GM12892 (cell line): ENCODE measurements at regions not wholly inside any gene's neighbourhood (a gene's known extent, or its start where the extent isn't known, plus 50 kb on each side); places are given as distances from the start of the nearest gene placed in this dataset.
"Not testable (repeated sequence)": the region's sequence is repeated elsewhere in the genome, so short reads cannot be mapped to it uniquely, and the experiment has no call there.

Experiments
- DNase-seq: peaks from one replicate; pipeline ENCODE4 v3.0.0; 2011; ENCODE audit not compliant: insufficient read length
- FAIRE-seq: peaks from 2 replicates; lab custom pipeline; 2011; peaks lifted over from hg19 to GRCh38; lab: Jason Lieb, UNC
- POLR2A ChIP-seq: IDR thresholded peaks from 2 replicates; pipeline ENCODE4 v1.6.1; 2011; ENCODE audit warnings: low read depth, low read length, control low read depth
- POLR2AphosphoS5 ChIP-seq: IDR thresholded peaks from 2 replicates; pipeline ENCODE4 v1.6.1; 2011; ENCODE audit warnings: low read depth, low read length, control low read depth
- TAF1 ChIP-seq: IDR thresholded peaks from 2 replicates; pipeline ENCODE4 v1.6.1; 2011; ENCODE audit warnings: low read depth, mild to moderate bottlenecking, control low read depth, low read length, borderline replicate concordance

DNA sequence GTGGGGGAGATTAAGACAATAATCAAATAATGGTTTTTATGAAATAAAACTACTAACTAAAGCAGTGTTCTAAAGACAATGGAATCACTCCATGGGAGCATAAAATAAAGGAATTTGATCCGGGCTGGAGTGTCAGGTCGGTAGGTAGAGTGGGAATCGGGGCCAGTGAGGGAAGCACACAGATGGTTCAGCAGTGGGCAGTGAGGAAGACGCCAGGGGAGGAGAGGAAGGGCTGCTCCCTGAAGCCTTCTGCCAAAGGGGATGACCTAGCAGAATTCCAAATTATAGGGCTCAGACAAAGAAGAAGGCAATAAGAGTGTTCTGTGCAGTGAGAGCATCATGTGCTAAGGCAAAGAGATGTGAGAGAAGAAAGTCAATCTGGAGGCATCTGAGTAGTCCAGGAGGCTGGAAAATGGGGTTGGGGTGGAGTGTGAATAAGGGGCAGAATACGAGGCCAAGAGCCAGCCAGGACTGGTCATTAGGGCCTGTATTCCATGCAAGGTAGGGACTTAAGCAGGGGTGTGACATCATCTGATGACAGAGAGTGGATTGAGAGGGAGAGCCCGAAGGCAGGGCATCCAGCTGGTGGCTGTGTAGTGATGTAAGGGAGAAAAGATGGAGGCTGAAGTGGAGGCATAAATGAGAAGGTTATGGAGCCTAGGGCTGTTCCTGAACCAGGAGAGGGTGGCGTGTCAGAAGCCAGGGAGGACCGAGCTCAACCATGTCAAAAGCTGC, 137.6 kb downstream of the COPRS start:
- TF ChIP-seq POLR2A (no peak), TAF1 (no peak), POLR2AphosphoS5 (no peak)
- no peak for DNase-seq
- FAIRE-seq: no peak

DNA sequence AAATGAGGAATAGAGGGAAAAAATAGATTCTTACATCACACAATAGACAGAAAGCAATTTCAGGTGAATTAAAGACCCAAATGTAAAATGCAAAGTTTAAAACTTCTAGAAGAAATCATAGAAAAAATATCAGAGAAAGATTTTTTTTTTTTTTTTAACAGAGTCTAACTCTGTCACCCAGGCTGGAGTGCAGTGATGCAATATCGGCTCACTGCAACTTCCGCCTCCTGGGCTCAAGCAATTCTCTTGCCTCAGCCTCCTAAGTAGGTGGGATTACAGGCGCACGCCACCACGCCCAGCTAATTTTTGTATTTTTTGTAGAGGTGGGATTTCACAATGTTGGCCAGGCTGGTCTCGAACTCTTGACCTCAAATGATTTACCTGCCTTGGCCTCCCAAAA, 141.8 kb downstream of the COPRS start:
- DNase-seq, FAIRE-seq: not testable (repeated sequence)

DNA sequence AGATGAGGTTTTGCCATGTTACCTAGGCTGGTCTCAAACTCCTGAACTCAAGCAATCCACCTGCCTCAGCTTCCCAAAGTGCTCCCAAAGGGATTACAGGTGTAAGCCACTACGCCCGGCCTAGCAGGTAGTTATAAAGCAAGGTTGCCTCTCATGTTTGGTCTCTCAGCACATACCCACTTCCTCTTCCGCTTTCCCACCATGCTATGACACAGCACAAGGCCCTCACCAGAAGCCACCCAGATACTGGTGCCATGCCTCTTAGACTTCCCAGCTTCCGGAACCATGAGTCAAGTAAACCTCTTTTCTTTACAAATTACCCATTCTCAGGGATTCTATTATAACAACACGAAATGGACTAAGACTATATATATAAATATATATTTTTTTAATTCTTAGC, 143.6 kb downstream of the COPRS start:
- DNase-seq: no peak
- FAIRE-seq: no peak
- TF ChIP-seq TAF1 (no peak), POLR2A (no peak), POLR2AphosphoS5 (no peak)

DNA sequence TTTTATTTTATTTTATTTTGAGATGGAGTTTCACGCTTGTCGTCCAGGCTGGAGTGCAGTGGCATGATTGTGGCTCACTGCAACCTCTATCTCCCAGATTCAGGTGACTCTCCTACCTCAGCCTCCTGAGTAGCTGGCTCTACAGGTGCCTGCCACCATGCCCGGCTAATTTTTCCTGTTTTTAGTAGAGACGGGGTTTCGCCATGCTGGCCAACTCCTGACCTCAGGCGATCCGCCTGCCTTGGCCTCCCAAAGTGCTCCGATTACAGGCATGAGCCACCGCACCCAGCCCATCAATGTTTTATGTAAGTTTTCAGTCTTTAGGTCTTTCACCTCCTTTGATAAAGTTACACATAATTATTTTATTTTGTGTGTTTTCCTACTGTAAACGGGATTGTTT, 154.6 kb downstream of the COPRS start:
- FAIRE-seq (no peak), DNase-seq (no peak)
- TF ChIP-seq POLR2A (no peak), TAF1 (no peak), POLR2AphosphoS5 (no peak)

- DNase-seq: no peak
- FAIRE-seq: no peak
- no peak for TF ChIP-seq POLR2A
- no peak for TF ChIP-seq TAF1
- TF ChIP-seq POLR2AphosphoS5: no peak
Measured at GRCh38 chr17:31702041-31702440, 157.0 kb downstream of the COPRS start.

DNA sequence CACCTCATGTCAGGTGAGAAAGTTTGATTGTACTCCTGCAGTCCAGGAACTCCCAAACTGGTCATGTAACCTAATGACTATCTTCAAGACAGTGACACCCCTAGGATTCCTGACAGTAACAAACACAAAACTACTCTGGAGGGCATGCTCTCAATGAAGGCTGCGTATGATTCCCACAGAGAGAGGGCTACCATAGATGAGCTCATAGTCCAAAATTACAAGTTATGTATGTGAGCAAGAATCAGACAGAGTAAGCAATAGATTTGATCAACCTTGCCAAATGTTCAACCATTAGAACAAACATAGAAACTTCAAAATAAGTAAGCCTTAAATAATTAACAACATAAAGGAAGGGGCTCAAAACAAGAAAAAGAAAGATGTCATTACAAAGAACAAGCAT, 158.1 kb downstream of the COPRS start:
- FAIRE-seq: no peak
- DNase-seq: no peak
- no peak for TF ChIP-seq TAF1
- no peak for TF ChIP-seq POLR2AphosphoS5
- TF ChIP-seq POLR2A: no peak

GRCh38 chr17:31699886-31700285, 159.2 kb downstream of the COPRS start:
- DNase-seq (no peak), FAIRE-seq (no peak)
- TF ChIP-seq POLR2A: no peak
- TF ChIP-seq TAF1: no peak
- no peak for TF ChIP-seq POLR2AphosphoS5

- FAIRE-seq: no peak
- TF ChIP-seq POLR2AphosphoS5 (no peak), TAF1 (no peak), POLR2A (no peak)
- DNase-seq: no peak
Measured at GRCh38 chr17:31699281-31699680, 159.8 kb downstream of the COPRS start.

GRCh38 chr17:31698751-31699150, 160.3 kb downstream of the COPRS start:
- DNase-seq (no peak), FAIRE-seq (no peak)
- TF ChIP-seq TAF1 (no peak), POLR2AphosphoS5 (no peak), POLR2A (no peak)

GRCh38 chr17:31697838-31698237, 161.2 kb downstream of the COPRS start:
- no peak for FAIRE-seq
- TF ChIP-seq POLR2A (no peak), POLR2AphosphoS5 (no peak), TAF1 (no peak)

GRCh38 chr17:31696703-31697325, 162.2 kb downstream of the COPRS start:
- no peak for DNase-seq
- no peak for FAIRE-seq
- TF ChIP-seq TAF1: no peak
- TF ChIP-seq POLR2AphosphoS5: no peak
- TF ChIP-seq POLR2A: no peak

More at GRCh38 chr17:31697838-31698237, 161.2 kb downstream of the COPRS start:
- DNase-seq: no peak

DNA sequence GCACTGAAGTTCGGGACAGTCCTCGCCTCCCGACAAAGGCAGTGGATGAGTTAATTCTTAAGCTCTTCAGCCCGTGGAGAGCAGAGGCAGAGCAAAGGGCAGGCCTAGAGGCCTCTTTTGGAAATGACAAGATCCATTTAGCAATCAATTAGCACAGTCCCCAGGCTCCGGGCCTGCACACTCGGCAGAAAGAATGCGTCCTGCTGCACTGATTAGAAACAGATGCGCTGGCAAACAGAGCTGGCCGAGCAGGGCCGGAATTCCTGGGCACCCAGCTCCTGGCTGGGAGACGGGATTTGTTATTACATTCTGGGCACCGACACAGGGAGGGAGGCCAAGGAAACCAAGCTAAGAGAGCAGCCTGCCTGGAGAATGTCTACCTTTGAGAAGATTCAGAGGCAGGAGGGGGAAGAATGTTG, 162.9 kb downstream of the COPRS start:
- DNase-seq (no peak), FAIRE-seq (no peak)
- TF ChIP-seq TAF1: no peak
- TF ChIP-seq POLR2AphosphoS5: no peak
